ENCODE measurements at regions not wholly inside any gene's neighbourhood (a gene's known extent, or its start where the extent isn't known, plus 50 kb on each side); places are given as distances from the start of the nearest gene placed in this dataset.

DNA sequence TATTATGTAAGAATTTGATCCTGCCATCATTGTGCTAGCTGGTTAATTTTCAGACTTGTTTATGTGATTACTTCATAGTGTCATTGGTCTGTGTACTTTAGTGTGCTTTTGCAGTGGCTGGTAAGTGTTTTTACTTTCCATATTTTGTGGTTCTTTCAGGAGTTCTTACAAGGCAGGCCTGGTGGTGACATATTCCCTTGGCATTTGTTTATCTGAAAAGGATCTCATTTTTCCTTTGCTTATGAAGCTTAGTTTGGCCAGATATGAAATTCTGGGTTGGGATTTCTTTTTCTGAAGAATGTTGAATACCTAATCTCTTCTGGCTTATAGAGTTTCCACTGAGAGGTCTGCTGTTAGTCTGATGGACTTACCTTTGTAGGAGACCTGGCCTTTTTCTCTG lies 72.8 kb upstream of the MC4R start:
- DNase-seq, result no peak

DNA sequence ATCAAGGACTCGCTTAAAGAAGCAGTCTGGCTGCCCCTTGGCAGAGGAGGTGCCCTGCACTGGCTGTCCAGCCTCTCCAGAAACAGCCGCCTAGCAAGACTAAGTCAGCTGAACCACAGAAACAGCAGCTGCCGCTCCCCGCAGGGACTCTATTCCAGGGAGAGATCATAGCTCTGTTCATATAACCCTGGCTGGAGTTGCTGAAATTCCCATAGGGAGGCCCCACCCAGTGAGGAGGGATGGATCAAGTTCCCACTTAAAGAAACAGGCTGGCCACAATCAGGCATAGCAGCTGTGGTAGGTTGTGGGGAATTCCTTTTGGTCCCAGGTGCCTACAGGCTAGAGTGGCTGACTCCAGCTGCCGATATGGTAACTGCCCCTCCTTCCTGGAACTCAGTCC lies 74.2 kb upstream of the MC4R start:
- DNase-seq, result no peak

DNA sequence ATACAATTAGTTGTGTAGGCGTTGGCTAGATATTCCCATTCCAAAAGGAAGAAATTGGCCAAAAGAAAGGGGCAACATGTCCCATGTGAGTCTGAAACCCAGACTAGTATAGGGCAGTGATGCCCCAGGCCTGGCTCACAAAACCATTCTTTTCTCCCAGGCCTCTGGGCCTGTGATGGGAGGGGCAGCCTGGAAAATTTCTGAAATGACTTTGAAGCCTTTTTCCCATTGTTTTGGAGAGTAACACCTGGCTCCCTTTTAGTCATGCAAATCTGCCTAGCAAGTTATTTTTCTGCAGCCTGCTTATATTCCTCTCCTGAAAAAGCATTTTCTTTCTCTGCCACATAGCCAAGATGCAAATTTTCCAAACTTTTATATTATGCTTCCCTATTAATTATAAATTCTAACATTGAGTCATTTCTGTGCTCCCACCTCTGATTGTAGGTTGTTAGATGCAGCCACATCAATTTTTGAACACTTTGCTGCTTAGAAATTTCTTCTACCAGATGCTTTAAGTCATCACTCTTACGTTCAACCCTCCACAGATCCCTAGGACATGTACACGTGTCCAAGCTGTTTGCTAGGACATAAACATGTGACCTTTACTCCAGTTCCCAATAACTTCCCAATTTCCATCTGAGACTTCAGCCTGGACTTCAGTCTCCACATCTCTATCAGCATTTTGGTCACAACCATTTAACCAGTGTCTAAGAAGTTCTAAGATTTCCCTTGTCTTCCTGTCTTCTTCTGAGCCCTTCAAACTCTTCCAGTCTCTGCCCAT lies 76.1 kb upstream of the MC4R start:
- DNase-seq, result no peak

DNA sequence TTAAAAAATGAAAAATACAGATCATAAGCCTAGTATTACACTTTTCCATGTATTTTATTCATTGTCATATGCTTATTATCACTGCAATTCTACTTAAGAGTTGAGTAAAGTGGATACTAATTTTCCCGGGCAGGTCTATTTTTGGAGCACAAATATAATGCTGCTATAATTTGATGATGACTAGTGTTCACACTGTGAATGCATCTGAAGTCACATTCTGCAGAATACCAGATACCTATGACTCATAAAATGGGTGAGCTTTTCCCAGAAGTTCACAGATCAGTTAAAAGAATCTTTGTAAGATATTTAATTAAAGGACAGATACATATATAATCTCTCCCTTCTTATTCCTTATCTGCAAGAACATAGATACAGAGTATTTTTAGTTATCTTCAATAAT lies 79.8 kb upstream of the MC4R start:
- DNase-seq, result no peak

DNA sequence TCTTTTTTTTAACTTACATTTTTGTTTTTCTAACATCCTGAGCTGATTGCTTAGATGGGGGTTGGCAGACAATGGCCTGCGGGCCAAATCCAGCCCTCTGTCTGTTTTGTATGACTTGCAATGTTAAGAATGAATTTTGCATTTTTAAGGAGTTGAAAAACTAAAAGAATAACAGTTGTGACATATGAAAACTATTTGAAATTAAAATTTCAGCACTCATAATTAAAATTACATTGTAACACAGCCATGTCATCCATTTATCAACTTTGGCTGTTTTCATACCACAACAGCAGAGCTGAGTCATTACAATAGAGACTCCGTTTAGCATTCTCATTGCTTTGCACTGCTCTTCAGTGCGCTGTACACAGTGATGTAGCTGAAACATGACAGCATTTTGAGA lies 94.1 kb upstream of the MC4R start:
- DNase-seq, result no peak

DNA sequence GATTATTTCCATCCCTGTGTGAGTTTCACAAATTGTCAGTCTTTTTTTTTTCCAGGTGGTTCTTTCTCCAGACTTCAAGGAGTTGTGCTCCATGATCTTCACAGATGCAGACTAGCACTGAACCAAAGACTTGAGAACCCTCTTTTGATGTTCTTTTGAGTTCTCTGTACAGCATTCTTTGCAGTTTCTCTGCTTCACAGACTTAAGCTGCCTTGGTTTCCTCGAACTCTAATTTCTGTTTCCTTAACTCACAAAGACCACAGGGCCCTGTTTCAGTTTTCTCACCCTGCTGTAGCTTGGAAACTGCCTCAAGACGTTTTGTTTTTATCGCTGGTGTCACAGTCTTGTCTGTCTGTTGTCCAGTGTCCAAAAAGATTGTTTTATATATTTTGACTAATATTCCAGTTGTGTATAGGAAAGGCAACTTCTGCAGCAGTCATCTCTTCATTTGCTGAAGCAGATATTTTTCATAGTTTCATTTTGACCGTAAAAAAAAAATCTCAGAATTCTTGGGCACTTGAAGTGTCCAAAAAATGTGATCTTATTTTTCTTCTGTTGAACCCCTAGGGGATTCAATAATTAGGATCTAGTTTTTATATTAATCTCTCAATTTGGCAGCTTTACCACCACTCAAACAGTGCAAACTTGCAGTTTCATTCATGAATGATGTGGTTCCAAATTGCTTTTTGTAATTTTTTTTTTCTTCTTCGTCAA lies 97.0 kb upstream of the MC4R start:
- DNase-seq, result no peak

DNA sequence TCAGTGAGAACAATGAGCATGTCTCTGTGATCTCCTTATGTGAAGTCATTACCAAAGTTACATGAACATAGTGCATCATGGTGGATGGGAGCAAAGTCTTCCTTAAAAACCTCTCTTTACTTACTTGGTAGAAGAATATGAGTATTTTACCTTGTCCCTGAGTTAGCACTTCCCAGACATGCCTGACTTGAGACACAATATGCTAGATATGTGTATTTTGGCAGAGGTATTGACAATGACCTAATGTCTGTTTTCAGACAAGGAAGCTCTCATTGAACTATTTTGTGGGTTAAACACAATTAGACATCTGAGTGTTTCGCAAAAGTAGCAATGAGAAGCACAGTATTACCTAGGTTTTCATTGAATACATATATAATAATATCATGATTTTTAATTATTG lies 99.1 kb upstream of the MC4R start:
- DNase-seq, result no peak

DNA sequence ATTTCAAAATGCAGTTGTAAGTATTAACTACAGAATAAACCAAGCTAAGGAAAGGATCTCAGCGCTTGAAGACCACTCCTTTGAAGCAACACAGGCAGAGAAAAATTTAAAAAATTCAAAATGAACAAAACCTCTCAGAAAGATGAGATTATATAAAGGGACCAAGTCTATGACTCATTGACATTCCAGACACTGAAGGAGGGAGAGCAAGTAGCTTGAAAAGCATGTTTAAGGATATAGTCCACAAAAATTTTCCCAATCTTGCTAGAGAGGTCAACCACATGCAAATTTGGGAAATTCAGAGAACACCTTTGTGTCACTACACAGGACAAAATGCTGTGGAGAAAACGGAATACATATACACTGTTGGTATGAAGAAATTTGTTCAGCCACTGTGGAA lies 112.6 kb upstream of the MC4R start:
- DNase-seq, result no peak

DNA sequence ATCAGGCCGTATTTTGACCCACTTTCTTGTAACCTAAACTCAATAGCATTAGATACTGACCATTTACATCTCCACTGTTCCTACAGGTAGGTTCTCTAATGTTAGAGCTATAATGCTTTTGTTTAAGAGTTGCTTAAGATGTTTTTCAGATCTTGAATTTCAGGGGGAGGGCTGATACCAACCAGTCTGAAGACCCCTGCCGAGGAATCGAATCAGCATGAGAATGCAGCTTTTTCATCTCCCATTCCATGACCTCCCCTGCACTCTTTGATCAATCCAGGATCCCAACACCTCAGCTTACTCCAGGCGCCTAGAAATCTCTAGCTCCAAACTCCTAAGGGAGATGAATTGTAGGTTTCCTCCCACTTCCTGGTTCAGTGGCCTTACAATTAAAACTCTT lies 120.5 kb upstream of the MC4R start:
- no peak for DNase-seq

DNA sequence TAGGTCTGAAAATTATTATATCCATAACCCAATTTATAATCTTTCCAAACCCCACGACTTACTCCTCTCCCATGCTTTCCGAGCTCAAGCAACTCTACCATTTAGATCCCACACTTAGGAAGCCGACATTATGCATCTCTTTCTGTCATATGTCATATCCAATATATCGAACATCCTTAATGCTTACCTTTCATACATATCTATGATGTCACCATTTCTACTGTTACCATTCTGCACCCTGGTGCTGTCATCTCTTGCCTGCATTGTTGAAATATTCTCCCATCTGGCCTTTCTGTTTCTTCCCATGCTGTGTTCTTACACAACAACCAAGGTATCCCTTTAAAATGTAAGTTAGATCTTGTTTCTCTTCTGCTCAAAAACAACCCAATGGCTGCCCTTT lies 127.1 kb upstream of the MC4R start:
- no peak for DNase-seq

DNA sequence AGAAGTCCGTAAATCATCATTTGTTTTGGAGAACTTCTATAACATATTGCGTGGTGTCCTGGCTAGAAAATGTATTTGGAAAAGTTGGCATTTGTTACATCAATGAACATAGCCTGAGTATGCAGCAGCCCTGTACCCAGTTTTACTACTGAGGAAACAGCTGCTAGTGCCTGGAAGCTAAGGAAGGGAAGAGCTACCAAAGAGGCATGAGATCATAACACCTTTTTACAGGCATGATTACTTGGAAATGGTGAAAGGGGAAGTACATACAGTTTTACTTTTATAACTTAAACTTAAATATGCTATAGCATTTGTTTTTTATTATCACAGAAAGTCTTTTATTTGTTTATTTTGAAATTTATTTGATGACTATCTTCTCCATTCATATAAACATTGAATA lies 128.4 kb upstream of the MC4R start:
- no peak for DNase-seq

DNA sequence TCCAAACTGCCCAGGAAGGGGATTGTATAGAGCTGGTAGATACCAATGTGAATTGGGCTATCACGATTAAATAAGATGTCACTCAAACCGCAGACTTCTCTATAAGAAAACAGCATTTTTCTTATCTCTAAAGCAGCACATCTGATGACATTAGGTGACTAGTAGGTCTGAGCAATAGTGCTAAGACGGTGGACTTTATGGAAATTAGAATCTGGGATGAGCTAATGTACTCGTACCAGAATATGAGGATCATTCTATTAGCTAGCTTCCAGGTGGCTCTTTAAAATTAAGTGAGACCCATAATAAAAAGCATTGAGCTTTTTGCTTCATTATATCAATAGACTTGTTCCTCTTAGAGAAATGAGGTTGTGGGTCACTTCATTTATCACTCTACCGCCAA lies 130.0 kb upstream of the MC4R start:
- no peak for DNase-seq

DNA sequence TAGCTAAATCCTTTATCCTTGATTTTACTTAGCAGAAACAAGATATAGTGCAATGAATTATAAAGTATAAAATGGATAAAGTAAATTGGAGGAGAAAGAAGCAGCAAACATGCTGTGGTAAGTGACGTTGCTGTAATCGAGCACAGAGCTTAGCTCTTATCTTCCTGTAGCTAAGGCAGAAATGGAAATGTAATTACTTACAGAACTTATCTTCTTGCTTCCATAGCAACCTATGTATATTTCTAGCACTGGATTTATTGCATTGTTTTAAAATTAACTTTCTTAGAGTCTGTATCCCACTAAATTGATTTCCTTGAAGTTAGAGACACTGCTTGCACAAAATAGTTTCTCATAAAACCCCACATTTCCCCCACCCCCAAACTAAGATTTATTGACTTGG lies 130.6 kb upstream of the MC4R start:
- no peak for DNase-seq

DNA sequence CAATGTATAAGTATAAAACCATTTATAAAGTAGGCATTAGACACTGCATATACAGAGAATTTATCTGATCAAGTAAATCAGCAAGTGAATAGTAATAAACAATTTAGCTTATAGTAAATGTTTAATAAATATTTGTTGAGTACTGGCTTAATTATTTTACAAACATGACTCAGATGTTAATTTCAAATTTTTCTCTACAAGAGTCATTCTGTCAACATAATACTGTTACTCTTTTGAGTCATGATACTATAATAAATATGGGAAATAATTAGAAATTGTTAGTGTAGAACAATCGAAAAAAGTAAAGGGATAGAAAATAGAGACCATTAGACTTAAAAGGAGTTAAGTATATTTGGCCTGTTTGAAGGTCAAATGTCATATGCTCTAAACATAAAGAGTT lies 133.6 kb upstream of the MC4R start:
- DNase-seq, result no peak

DNA sequence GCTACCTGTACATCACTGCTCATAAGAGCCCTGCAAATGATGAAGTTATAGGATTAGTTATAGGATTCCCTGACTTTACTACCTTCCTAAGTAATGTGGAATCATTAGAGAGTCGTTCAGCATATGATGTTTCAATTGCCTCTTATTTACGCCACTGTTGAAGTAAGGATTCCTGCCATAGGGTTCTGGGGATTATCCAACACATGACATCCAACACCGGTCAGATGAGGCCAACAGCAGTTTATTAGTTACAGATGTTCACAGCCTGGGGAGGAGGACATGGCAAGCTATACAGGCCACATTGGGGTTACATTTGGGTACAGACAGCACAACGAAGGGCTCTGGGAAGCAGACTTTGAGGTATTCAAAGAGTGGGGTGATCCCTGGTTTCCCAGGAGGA lies 134.1 kb upstream of the MC4R start:
- no peak for DNase-seq

DNA sequence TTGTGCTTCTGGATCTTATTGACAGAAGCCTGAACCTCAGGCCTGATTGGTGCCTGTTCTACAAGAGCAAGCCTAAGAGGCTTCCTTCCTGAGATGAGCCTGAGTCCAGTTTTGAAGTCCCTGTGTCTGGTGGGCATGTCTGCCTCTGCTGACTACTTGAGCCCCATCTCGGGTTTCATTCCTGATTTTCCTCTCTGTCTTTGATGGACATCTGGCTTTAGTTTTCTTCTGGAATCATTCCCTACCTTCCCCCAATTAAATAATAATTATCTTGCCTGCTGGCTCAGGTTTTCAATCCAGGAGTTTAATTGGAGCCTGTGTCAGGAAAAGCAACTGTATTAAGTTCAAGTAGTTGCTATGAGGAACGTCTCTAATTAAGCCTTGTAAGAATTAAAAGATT lies 135.5 kb upstream of the MC4R start:
- peak; percentile 79 for DNase-seq

DNA sequence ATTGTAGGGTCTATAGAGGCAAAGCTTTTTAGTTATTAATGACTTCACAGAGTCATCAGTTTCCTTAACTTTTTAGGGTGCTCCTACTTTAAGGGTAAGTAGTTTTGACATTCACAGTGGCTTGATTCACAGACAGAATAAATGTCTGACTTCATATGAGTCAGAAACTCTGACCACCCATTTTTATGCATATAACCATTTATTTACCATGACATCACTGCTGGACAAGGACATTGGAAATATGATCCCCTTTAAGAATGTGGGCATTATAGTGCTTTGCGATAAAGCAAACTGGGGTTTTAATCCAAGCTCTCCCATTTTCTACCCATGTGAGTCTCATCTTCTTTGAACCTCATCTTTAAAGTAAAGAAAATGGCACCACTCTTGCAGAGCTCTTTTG lies 162.0 kb upstream of the MC4R start:
- DNase-seq, result no peak

DNA sequence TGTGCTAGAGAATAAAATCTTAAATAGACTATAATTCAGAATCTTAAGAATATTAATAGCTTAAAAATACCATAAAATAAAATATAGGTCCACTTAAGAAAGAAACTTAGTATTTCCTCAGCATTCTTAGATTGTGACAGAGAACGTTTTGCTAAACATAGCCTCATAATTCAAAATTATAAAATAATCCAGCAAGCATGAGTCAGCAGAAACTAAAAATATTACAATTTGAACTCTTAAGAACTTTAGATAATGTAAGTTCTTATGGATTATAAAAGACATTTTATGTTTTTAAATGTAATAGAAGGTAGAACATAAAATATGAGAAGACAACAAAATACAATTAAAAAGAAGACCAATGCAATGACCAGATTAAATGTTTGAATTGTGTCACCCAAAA lies 164.5 kb upstream of the MC4R start:
- DNase-seq, result no peak

DNA sequence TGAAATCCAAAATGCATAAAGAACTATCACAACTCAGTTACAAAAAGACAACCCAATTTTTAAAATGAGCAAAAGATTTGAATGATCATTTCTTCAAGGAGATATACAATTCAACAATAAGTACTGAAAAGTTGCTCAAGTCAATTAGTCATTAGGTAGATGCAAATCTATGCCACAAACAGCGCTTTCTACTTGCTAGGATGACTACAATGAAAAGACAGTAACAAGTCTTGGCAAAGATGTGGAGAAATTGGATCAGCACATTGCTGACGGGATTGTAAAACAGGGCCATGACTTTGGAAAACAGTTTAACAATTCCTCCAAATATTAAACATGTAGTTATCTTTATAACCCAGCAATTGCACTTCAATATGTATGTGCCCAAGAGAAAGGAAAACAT lies 166.3 kb upstream of the MC4R start:
- DNase-seq, result no peak

DNA sequence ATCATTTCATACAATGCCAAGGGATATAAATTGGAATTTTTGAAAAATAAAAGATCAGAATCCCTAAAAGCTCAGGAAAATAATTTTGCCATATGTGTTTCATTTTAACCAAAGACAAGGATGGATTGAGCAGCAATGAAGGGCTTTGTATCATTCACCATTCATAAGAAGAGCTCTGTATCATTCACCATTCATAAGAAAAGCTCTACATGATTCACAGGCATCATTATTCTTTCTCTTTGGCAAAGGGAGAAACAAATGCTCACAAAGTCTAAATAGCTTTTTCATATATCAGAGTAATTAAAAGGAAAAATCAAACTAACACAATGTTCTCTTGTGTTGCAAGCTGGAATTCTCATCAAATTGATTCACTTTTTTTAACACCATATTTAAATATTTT lies 169.1 kb upstream of the MC4R start:
- no peak for DNase-seq

DNA sequence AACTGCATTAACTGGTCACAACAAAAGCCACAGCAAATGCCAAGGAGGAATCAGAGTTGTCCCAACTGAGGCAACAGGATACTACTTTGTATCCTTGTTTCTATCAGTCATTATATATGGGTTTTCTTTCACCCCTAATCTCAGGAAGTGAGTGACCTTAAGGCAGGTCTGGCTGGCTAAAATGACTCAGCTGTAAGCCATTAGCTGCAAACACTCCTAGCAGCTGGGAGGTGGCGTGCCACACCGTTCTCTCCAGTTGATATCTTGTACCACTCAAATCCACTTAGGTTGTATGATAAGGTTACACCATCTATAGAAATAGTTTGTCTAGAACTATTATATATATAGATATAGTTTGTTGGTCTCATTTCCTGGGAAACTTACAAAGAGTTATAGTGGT lies 171.1 kb upstream of the MC4R start:
- DNase-seq, result no peak

DNA sequence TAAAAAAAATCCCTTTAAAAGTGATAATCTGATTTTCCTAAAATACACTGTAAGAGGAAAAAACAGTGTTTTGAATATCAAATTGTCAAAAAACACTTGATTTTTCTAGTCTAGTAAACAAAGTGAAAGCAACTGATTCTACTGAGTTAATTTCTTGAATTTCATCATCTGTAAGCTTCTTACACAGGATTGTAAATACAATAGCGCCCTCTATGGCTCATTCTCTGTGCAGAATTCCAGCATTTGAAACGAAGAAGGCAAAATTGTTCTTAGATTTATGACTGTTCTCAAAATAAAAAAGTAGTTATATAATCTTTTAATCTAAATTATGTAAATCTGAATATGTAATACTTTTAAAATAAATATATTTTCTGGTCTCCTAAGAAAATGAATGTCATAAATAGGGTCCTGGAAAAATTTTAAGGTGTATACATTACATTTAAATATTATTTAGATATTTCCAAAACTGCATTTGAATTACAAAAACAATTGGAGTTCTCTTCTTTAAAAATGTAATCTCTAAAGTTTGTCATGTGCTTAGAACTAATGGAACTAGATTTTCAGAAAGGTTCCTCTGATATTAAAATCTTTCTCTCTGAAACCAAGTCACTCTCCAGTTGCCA lies 176.9 kb upstream of the MC4R start:
- DNase-seq, result peak; percentile 82

DNA sequence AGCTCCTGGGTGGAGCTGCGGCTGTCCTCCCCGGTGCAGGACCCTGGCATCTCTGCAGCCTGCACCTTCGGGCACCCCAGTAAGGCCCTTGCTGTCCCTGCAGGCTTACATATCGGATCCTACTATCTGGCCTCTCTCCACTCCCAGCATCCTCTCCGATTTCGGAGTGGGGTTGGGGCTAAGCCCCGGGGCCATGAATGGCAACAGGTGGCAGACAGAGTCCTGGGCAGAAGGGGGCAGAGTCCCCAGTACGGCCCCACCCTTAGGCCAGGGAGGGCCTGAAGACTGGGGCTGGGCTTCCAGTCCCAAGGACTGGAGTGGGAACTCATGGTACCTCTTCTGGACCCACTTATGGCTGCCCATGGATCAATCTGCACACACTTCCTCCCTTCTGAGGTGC lies 180.4 kb upstream of the MC4R start:
- no peak for DNase-seq

DNA sequence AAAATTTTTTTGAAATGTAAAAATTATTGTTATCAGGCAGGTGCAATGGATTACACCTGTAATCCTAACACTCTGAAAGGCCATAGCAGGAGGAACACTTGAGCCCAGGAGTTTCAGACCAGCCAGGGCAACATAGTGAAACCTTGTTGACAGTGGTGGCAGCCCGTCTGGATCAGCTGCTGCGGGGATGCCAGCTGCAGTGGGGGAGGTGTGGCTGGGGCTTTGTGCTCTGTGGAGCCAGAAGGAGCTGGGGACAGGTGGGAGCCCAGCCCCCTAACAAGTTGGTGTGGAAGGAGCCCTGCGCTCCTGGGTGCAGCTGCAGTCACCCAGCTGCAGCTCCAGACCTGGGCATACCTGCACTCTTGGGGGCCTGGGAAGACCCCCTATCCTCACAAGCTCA lies 182.4 kb upstream of the MC4R start:
- peak; percentile 78 for DNase-seq

DNA sequence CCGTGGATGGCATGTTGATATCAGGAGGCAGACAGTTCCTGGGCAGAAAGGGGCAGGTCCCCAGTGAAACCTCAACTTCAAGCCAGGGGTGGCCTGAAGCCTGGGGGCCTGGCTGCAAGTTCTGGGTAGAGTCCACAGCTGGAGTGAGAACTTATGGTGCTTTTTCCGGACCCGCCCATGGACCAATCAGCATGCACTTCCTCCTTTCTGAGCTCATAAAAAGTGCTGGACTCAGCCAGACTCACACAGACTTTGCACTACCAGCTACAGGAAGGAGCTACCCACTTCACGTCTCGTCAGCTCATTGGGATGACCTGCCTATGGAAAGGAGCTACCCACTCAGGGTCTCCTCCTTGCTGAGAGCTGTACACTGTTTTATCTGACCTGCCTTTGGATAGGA lies 183.1 kb upstream of the MC4R start:
- no peak for DNase-seq
